ENCODE measurements at regions not wholly inside any gene's neighbourhood (a gene's known extent, or its start where the extent isn't known, plus 50 kb on each side); places are given as distances from the start of the nearest gene placed in this dataset.

GRCh38 chr1:82612986-82613385 is 812.3 kb downstream of the ADGRL2 start:
- no peak for TF ChIP-seq CTCF (IDR thresholded peaks at IDR 0.05)
- no peak for TF ChIP-seq EP300 (IDR thresholded peaks at IDR 0.05; ENCODE audit: low read depth)
- no peak for TF ChIP-seq POLR2A (IDR thresholded peaks at IDR 0.05)
